PC-3 (cell line): ENCODE measurements at regions not wholly inside any gene's neighbourhood (a gene's known extent, or its start where the extent isn't known, plus 50 kb on each side); places are given as distances from the start of the nearest gene placed in this dataset.

ENCODE experiments used
- ATAC-seq: fragments of 200-7000 bp; cut with Tn5 transposase; 2 replicates; pipeline ENCODE4 v1.9.1; 2020; ENCODE audit warnings: mild to moderate bottlenecking, moderate library complexity
- BruUV-seq: library from RNA; stranded (reverse); fragments of 400-500 nt; replicated peaks from 2 replicates; lab custom pipeline; 2021; lab: Mats Ljungman, UMichigan
- CTCF ChIA-PET: fragments of 300-600 bp; sonication (Branson Sonifier 250); formaldehyde crosslinking; loops from one replicate; lab custom pipeline; 2022; ENCODE audit warnings: antibody characterized with exemption; lab: Charles Lee
- POLR2A ChIA-PET: fragments of 300-600 bp; sonication (Branson Sonifier 250); formaldehyde crosslinking; loops from one replicate; lab custom pipeline; 2022; ENCODE audit warnings: antibody characterized with exemption; ENCODE audit not compliant: unreplicated experiment; lab: Charles Lee
- DNase-seq: peaks from one replicate; pipeline ENCODE4 v3.0.0-alpha.2; 2015
- H2AFZ ChIP-seq: fragments of 300-600 bp; sonication (generic); 2 replicates; pipeline ENCODE4 v1.6.0; 2016; ENCODE audit warnings: antibody characterized with exemption, low read length
- H3F3A ChIP-seq: fragments of 300-600 bp; sonication (generic); one replicate; pipeline ENCODE4 v1.6.0; 2017; ENCODE audit warnings: antibody characterized with exemption, low read length, control low read depth, mild to moderate bottlenecking; ENCODE audit not compliant: unreplicated experiment
- H3K27ac ChIP-seq: fragments of 300-600 bp; sonication (generic); 2 replicates; pipeline ENCODE4 v1.5.1; 2016; ENCODE audit warnings: mild to moderate bottlenecking, low read length
- H3K27me3 ChIP-seq: fragments of 300-600 bp; sonication (generic); 2 replicates; pipeline ENCODE4 v1.6.1; 2016; ENCODE audit warnings: low read length, mixed read lengths
- H3K36me3 ChIP-seq: fragments of 300-600 bp; sonication (generic); 2 replicates; pipeline ENCODE4 v1.6.1; 2016; ENCODE audit warnings: low read depth, mixed run types, low read length, mixed read lengths
- H3K4me1 ChIP-seq: fragments of 300-600 bp; sonication (generic); 2 replicates; pipeline ENCODE4 v1.5.1; 2016; ENCODE audit warnings: low read length; ENCODE audit not compliant: insufficient read depth
- H3K4me2 ChIP-seq: fragments of 300-600 bp; sonication (generic); 2 replicates; pipeline ENCODE4 v1.6.0; 2016; ENCODE audit warnings: low read length
- H3K4me3 ChIP-seq: fragments of 300-600 bp; sonication (generic); 2 replicates; pipeline ENCODE4 v1.5.1; 2016; ENCODE audit warnings: mild to moderate bottlenecking, low read length, mixed read lengths
- H3K79me2 ChIP-seq: fragments of 300-600 bp; sonication (generic); 2 replicates; pipeline ENCODE4 v1.6.1; 2017; ENCODE audit warnings: low read length, mixed read lengths
- H3K9ac ChIP-seq: fragments of 300-600 bp; sonication (generic); 2 replicates; pipeline ENCODE4 v1.6.0; 2016; ENCODE audit warnings: mild to moderate bottlenecking, low read length
- H3K9me2 ChIP-seq: fragments of 300-600 bp; sonication (generic); replicated peaks from 2 replicates; pipeline ENCODE4 v1.6.1; 2016; ENCODE audit warnings: mixed run types, low read length, mixed read lengths
- H3K9me3 ChIP-seq: fragments of 300-600 bp; sonication (generic); 2 replicates; pipeline ENCODE4 v1.6.1; 2016; ENCODE audit warnings: low read length, mixed read lengths
- H4K20me1 ChIP-seq: fragments of 300-600 bp; sonication (generic); 2 replicates; pipeline ENCODE4 v1.6.1; 2016; ENCODE audit warnings: low read length, mixed read lengths
- CTCF ChIP-seq: fragments of 300-600 bp; sonication (generic); conservative IDR thresholded peaks from 2 replicates; pipeline ENCODE4 v1.5.1; 2017; ENCODE audit warnings: antibody characterized with exemption, low read depth, mild to moderate bottlenecking, low read length
- EZH2 ChIP-seq: fragments of 300-600 bp; sonication (generic); IDR thresholded peaks from one replicate; pipeline ENCODE4 v1.6.1; 2017; ENCODE audit warnings: antibody characterized with exemption, mild to moderate bottlenecking, low read length; ENCODE audit not compliant: unreplicated experiment
- EZH2phosphoT487 ChIP-seq: fragments of 300-600 bp; sonication (generic); IDR thresholded peaks from 2 replicates; pipeline ENCODE4 v1.6.1; 2018; ENCODE audit warnings: mild to moderate bottlenecking, antibody characterized with exemption, low read length, borderline replicate concordance
- intact Hi-C: fragments of 100-400 bp; cut with micrococcal nuclease; formaldehyde crosslinking; loops from 2 replicates; pipeline ENCODE4 v1.9.0; 2023

DNA sequence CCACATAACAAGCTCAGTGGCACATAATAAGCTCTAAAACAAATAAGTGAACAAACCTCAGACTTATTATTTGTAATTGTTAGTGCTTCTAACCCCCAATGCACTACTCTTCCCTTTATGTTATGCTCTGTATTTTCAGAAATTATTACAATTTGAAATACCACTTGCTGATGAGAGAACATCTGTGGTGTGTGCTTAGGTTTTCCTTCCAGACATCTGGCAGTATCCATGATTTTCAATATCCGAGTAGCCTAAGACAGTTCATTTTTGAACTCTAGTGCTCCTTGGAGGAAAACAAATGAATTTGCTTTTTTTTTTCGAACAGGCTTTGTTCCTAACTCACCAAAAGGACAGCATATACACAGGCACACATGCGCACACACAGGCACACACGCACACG lies 278.7 kb upstream of the CLNK start:
- H3K4me3 ChIP-seq: no peak overlapping the region
- no peaks in the 10 kb centered on the region for H3K27me3 ChIP-seq
- no peak overlapping the region for H3K4me2 ChIP-seq
- no peaks in the 10 kb centered on the region for H3F3A ChIP-seq
- ATAC-seq (no peak), DNase-seq (no peak)
- H3K27ac ChIP-seq: no peak overlapping the region
- H3K4me1 ChIP-seq: no peaks in the 10 kb centered on the region
- CTCF ChIA-PET: no interaction called here
- H3K9me2 ChIP-seq: no peaks in the 10 kb centered on the region
- intact Hi-C loops: no loop called here
- H3K36me3 ChIP-seq: no peaks in the 10 kb centered on the region
- H4K20me1 ChIP-seq: no peaks in the 10 kb centered on the region
- TF ChIP-seq EZH2 (no peak), EZH2phosphoT487 (no peak), CTCF (no peak)
- H3K9me3 ChIP-seq: no peaks in the 10 kb centered on the region
- no TSS peak for BruUV-seq
- no peaks in the 10 kb centered on the region for H3K79me2 ChIP-seq
- H2AFZ ChIP-seq: no peak overlapping the region
- POLR2A ChIA-PET: no interaction called here
- H3K9ac ChIP-seq: no peak overlapping the region

GRCh38 chr4:10962246-10962645 lies 277.7 kb upstream of the CLNK start:
- no peak overlapping the region for H3K4me2 ChIP-seq
- H3K27ac ChIP-seq: no peak overlapping the region
- H3F3A ChIP-seq: no peaks in the 10 kb centered on the region
- DNase-seq (no peak), ATAC-seq (no peak)
- no peak overlapping the region for H3K9ac ChIP-seq
- H2AFZ ChIP-seq: no peak overlapping the region
- no peak overlapping the region for H3K4me3 ChIP-seq
- H3K9me3 ChIP-seq: no peaks in the 10 kb centered on the region
- ChIA-PET CTCF (no interaction called here), POLR2A (no interaction called here)
- H3K79me2 ChIP-seq: no peaks in the 10 kb centered on the region
- no peaks in the 10 kb centered on the region for H3K9me2 ChIP-seq
- TF ChIP-seq EZH2 (no peak), EZH2phosphoT487 (no peak)
- no peaks in the 10 kb centered on the region for H3K36me3 ChIP-seq
- H3K27me3 ChIP-seq: no peaks in the 10 kb centered on the region
- intact Hi-C loops: no loop called here
- no peaks in the 10 kb centered on the region for H3K4me1 ChIP-seq
- BruUV-seq: no TSS peak
- H4K20me1 ChIP-seq: no peaks in the 10 kb centered on the region

DNA sequence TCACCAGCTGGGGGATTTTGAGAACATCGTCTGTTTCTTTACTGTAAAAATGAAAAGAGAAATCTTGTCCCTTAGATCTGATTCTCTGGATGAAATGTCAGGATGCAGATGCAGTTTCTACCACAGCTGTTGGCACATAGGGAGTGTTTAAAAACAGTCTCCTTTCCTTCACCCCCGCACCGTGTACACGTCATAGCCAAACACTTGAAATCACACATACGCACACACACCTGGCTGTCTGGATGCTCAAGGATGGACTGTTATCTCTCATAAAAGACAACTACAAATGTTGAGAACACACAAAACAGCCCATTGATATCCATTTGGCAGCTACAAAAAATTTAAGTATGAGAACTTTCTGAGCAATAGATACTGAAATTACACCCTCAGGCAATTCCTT lies 275.8 kb upstream of the CLNK start:
- H3K79me2 ChIP-seq: no peaks in the 10 kb centered on the region
- ATAC-seq (no peak), DNase-seq (no peak)
- no peak for TF ChIP-seq EZH2
- TF ChIP-seq CTCF: no peak
- no peaks in the 10 kb centered on the region for H3K4me1 ChIP-seq
- CTCF ChIA-PET: no interaction called here
- POLR2A ChIA-PET: no interaction called here
- no peak overlapping the region for H3K4me2 ChIP-seq
- BruUV-seq: no TSS peak
- H3K4me3 ChIP-seq: no peak overlapping the region
- no peak overlapping the region for H3K9ac ChIP-seq
- intact Hi-C loops: no loop called here
- no peaks in the 10 kb centered on the region for H3F3A ChIP-seq
- H3K36me3 ChIP-seq: no peaks in the 10 kb centered on the region
- H2AFZ ChIP-seq: no peak overlapping the region
- no peak overlapping the region for H3K27ac ChIP-seq
- H4K20me1 ChIP-seq: no peaks in the 10 kb centered on the region
- no peaks in the 10 kb centered on the region for H3K9me2 ChIP-seq
- no peaks in the 10 kb centered on the region for H3K27me3 ChIP-seq
- H3K9me3 ChIP-seq: no peaks in the 10 kb centered on the region
